HCT116 (cell line): ENCODE measurements at regions not wholly inside any gene's neighbourhood (a gene's known extent, or its start where the extent isn't known, plus 50 kb on each side); places are given as distances from the start of the nearest gene placed in this dataset.

Experiments
- ATAC-seq: fragments of 200-7000 bp; cut with Tn5 transposase; 2 replicates; pipeline ENCODE4 v1.9.1; 2020; ENCODE audit warnings: mild to moderate bottlenecking, moderate library complexity
- BruUV-seq: library from RNA; stranded (reverse); fragments of 400-500 nt; replicated peaks from 2 replicates; lab custom pipeline; 2021; lab: Mats Ljungman, UMichigan
- CTCF ChIA-PET: fragments of 300-600 bp; sonication (Branson Sonifier 250); formaldehyde crosslinking; loops from one replicate; lab custom pipeline; 2021; ENCODE audit warnings: antibody characterized with exemption; lab: Charles Lee
- POLR2A ChIA-PET: fragments of 300-600, 350-600 bp; sonication (Branson Sonifier 250); formaldehyde crosslinking; loops from one replicate; lab custom pipeline; 2021; ENCODE audit warnings: antibody characterized with exemption; lab: Charles Lee
- RAD21 ChIA-PET, 2 experiments: fragments of 300-600 bp; sonication (Branson Sonifier 250); formaldehyde crosslinking; loops; one replicate each; lab custom pipeline; 2023; ENCODE audit warnings: low total read pairs in 2 of 2; ENCODE audit not compliant: uncharacterized antibody in 2 of 2, unreplicated experiment in 2 of 2, low non-redundant PET in 1 of 2; lab: Charles Lee
- DNase-seq: peaks from one replicate; pipeline ENCODE4 v3.0.0-alpha.2; 2010; ENCODE audit warnings: low read depth, low spot score
- H2AFZ ChIP-seq: fragments of 200-600 bp; shearing (Covaris generic), sonication (generic); 2 replicates; pipeline ENCODE4 v1.6.1; 2017; ENCODE audit warnings: low read depth, mixed run types, mixed read lengths, antibody characterized with exemption, low read length; ENCODE audit not compliant: poor library complexity, severe bottlenecking
- H3K27ac ChIP-seq: 2 replicates; pipeline ENCODE4 v1.5.1; 2012; ENCODE audit warnings: low read depth, low read length
- H3K27me3 ChIP-seq: fragments of 200-600 bp; sonication (generic); 2 replicates; pipeline ENCODE4 v1.6.1; 2016; ENCODE audit warnings: mixed run types, low read length, mixed read lengths; ENCODE audit not compliant: insufficient read depth
- H3K36me3 ChIP-seq, 2 experiments: fragments of 200-500 bp in 1 of 2; fragments of 200-600 bp in 1 of 2; sonication (Bioruptor generic) in 1 of 2; sonication (generic) in 1 of 2; 2 replicates each; pipeline versions ENCODE4 v1.5.1 to v1.6.1; 2014 to 2016; ENCODE audit warnings: low read length in 2 of 2, inconsistent platforms in 1 of 2, mixed read lengths in 1 of 2, mixed run types in 1 of 2; ENCODE audit not compliant: insufficient read depth in 2 of 2, control insufficient read depth in 1 of 2
- H3K4me1 ChIP-seq, 2 experiments: fragments of 200-600 bp in 1 of 2; sonication (generic) in 1 of 2; 2 replicates each; pipeline versions ENCODE4 v1.5.1 to v1.6.1; 2012 to 2017; ENCODE audit warnings: low read length in 2 of 2, inconsistent platforms in 1 of 2, mild to moderate bottlenecking in 1 of 2, mixed read lengths in 1 of 2, mixed run types in 1 of 2, moderate library complexity in 1 of 2; ENCODE audit not compliant: insufficient read depth in 2 of 2, control insufficient read depth in 1 of 2
- H3K4me2 ChIP-seq: fragments of 200-600 bp; sonication (generic); 2 replicates; pipeline ENCODE4 v1.6.1; 2017; ENCODE audit warnings: mixed run types, low read length, mixed read lengths
- H3K4me3 ChIP-seq, 2 experiments: fragments of 200-600 bp in 1 of 2; sonication (generic) in 1 of 2; replicated peaks in 1 of 2; 2 replicates each; pipeline ENCODE4 v1.5.1; 2011 to 2016; ENCODE audit warnings: low read length in 2 of 2, control low read depth in 1 of 2, low read depth in 1 of 2, mild to moderate bottlenecking in 1 of 2, mixed read lengths in 1 of 2, mixed run types in 1 of 2
- H3K79me2 ChIP-seq: fragments of 200-600 bp; sonication (generic); 2 replicates; pipeline ENCODE4 v1.6.1; 2017; ENCODE audit warnings: mild to moderate bottlenecking, mixed run types, low read length, moderate library complexity, mixed read lengths; ENCODE audit not compliant: insufficient read depth
- H3K9ac ChIP-seq: fragments of 200-600 bp; sonication (generic); 2 replicates; pipeline ENCODE4 v1.6.1; 2016; ENCODE audit warnings: low read length, mixed read lengths
- H3K9me2 ChIP-seq: fragments of 200-600 bp; sonication (generic), shearing (Covaris generic); 2 replicates; pipeline ENCODE4 v1.6.1; 2017; ENCODE audit warnings: mixed run types, mild to moderate bottlenecking, moderate library complexity; ENCODE audit not compliant: insufficient read depth
- H3K9me3 ChIP-seq, 2 experiments: fragments of 200-500 bp in 1 of 2; fragments of 200-600 bp in 1 of 2; sonication (Bioruptor generic) in 1 of 2; sonication (generic) in 1 of 2; 2 replicates each; pipeline ENCODE4 v1.6.1; 2014 to 2017; ENCODE audit warnings: low read length in 2 of 2, mixed read lengths in 2 of 2, inconsistent platforms in 1 of 2, low read depth in 1 of 2, mild to moderate bottlenecking in 1 of 2, mixed run types in 1 of 2, moderate library complexity in 1 of 2; ENCODE audit not compliant: control insufficient read depth in 1 of 2, insufficient read depth in 1 of 2
- H4K20me1 ChIP-seq: fragments of 200-600 bp; sonication (generic), shearing (Covaris generic); 2 replicates; pipeline ENCODE4 v1.6.1; 2017; ENCODE audit warnings: mixed run types, mild to moderate bottlenecking, moderate library complexity; ENCODE audit not compliant: insufficient read depth
- CBX3 ChIP-seq: IDR thresholded peaks from 2 replicates; pipeline ENCODE4 v1.6.1; 2012; ENCODE audit warnings: low read depth
- CEBPB ChIP-seq: IDR thresholded peaks from 2 replicates; pipeline ENCODE4 v1.6.1; 2012; ENCODE audit warnings: low read depth
- CTCF ChIP-seq, 3 experiments: fragments of 200-600 bp in 1 of 3; sonication (generic) in 1 of 3; IDR thresholded peaks in 2 of 3; conservative IDR thresholded peaks in 1 of 3; 2 replicates each; pipeline ENCODE4 v1.5.1; 2012 to 2017; ENCODE audit warnings: low read depth in 2 of 3, low read length in 2 of 3, antibody characterized with exemption in 1 of 3, borderline replicate concordance in 1 of 3, control low read depth in 1 of 3, mild to moderate bottlenecking in 1 of 3, mixed read lengths in 1 of 3, mixed run types in 1 of 3, moderate library complexity in 1 of 3; ENCODE audit not compliant: insufficient read depth in 1 of 3
- FOSL1 ChIP-seq: IDR thresholded peaks from 2 replicates; pipeline ENCODE4 v1.6.1; 2012; ENCODE audit warnings: low read depth
- RAD21 ChIP-seq: IDR thresholded peaks from 2 replicates; pipeline ENCODE4 v1.6.1; 2012; ENCODE audit warnings: low read depth, mild to moderate bottlenecking
- REST ChIP-seq: IDR thresholded peaks from 2 replicates; pipeline ENCODE4 v1.6.1; 2012; ENCODE audit warnings: low read depth
- SRF ChIP-seq: IDR thresholded peaks from 2 replicates; pipeline ENCODE4 v1.6.1; 2012; ENCODE audit warnings: low read depth
- ZBTB33 ChIP-seq: IDR thresholded peaks from 2 replicates; pipeline ENCODE4 v1.6.1; 2011; ENCODE audit warnings: mild to moderate bottlenecking, low read length, moderate library complexity; ENCODE audit not compliant: insufficient replicate concordance; ENCODE audit errors: extremely low read depth
- intact Hi-C: fragments of 100-400 bp; cut with micrococcal nuclease; formaldehyde crosslinking; loops from 2 replicates; pipeline ENCODE4 v1.10.0; 2022

DNA sequence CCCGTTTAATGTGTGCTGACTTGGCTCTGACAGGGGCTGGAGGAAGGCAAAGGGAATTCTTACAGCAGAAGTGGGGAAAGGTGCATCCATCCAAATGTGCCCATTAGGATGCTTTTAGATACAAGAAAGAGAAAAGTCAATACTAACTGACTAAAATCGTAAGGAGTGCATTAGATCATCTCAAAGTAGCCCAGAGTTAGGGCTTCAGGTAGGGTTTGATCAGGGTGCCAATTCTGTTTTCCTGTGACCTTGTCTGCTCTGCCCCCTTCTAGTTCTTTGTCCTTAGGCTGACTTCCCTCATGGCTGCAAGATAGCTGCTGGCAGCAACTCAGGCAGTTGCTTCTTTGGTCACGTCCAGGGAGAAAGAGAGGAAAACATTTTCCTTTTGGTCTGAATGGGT is 240.8 kb downstream of the CDC5L start (continued):
- TF ChIP-seq CTCF (IDR thresholded peaks at IDR 0.05 in 2 of 3, conservative IDR thresholded peaks at IDR 0.05 in 1 of 3; ENCODE audit: borderline replicate concordance in 1 of 3, insufficient read depth in 1 of 3, low read depth in 2 of 3, low read length in 2 of 3) (no peak), CBX3 (no peak)

DNA sequence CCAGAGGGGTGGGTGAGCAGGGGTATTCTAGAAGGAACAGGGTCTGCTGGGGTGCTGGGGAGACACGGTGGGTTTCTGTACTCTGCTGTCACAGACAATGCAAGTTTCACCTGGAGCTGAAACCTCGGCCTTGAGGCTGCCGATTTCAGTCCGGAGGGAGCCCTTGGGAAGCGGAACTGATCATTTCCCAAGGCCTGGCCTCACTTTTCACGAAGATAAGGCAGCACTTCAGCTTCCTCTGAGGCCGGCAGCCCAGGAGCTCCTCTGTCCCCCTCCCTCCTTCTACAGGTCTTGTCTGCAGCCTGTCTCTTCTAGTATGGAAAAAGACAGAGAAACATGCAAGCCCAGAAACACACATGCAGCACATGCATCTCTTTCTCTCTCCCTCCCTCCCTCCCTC is 242.1 kb downstream of the CDC5L start:
- Histone ChIP-seq H4K20me1 (no peaks in the 10 kb centered on the region), H3K4me3 (no peak overlapping the region), H3K9me3 (no peaks in the 10 kb centered on the region), H2AFZ (no peak overlapping the region), H3K27ac (no peak overlapping the region), H3K4me1 (peaks cover 0 to 7% of the 10 kb centered on the region in 2 experiments; a peak in 1 of 4 replicates), H3K9ac (no peak overlapping the region), H3K4me2 (no peak overlapping the region), H3K36me3 (no peaks in the 10 kb centered on the region), H3K9me2 (no peaks in the 10 kb centered on the region), H3K79me2 (no peaks in the 10 kb centered on the region), H3K27me3 (no peaks in the 10 kb centered on the region)
- DNase-seq (no peak), ATAC-seq (no peak)
- intact Hi-C loops, result loop anchor here (1.0 to 5.0 kb wide), 2 partner anchors 152 to 1293 kb away; no protein-coding TSS in a partner anchor
- CTCF ChIA-PET, result interaction anchor here (1.3 to 4.9 kb wide), 8 partner anchors 17 to 1317 kb away, joined by 3 to 65 read pairs (median 10); no protein-coding TSS in a partner anchor
- TF ChIP-seq CEBPB, result no peak
- no peak for TF ChIP-seq SRF
- no peak for TF ChIP-seq FOSL1
- no peak for TF ChIP-seq CTCF (IDR thresholded peaks at IDR 0.05 in 2 of 3, conservative IDR thresholded peaks at IDR 0.05 in 1 of 3; ENCODE audit: borderline replicate concordance in 1 of 3, insufficient read depth in 1 of 3, low read depth in 2 of 3, low read length in 2 of 3)
- no peak for TF ChIP-seq REST
- TF ChIP-seq RAD21, result no peak
- no peak for TF ChIP-seq ZBTB33
- RAD21 ChIA-PET, result interaction anchor here in 1 of 2 experiments (0.9 to 1.5 kb wide), 3 partner anchors 36 to 1293 kb away, joined by 3 to 11 read pairs (median 3); no protein-coding TSS in a partner anchor
- POLR2A ChIA-PET, result interaction anchor here (1.7 kb wide), 1 partner anchor 790 kb away, joined by 5 read pairs; no protein-coding TSS in a partner anchor
- BruUV-seq, result no TSS peak
